Fibroblast of lung (primary cell): ENCODE measurements at regions not wholly inside any gene's neighbourhood (a gene's known extent, or its start where the extent isn't known, plus 50 kb on each side); places are given as distances from the start of the nearest gene placed in this dataset.

Source experiments
- CTCF ChIP-seq, 2 donors: IDR thresholded peaks in 1 of 2; conservative IDR thresholded peaks in 1 of 2; 1 replicate in 1 of 2; 2 replicates in 1 of 2; pipeline ENCODE4 v1.5.1; 2011 to 2012; ENCODE audit warnings: low read length in 2 of 2, control low read depth in 1 of 2, inconsistent platforms in 1 of 2, low read depth in 1 of 2, mild to moderate bottlenecking in 1 of 2
- EZH2 ChIP-seq: IDR thresholded peaks from 2 replicates; pipeline ENCODE4 v1.5.1; 2012; ENCODE audit warnings: low read length, control low read depth, mild to moderate bottlenecking; ENCODE audit errors: missing control alignments

- TF ChIP-seq CTCF (conservative IDR thresholded peaks at IDR 0.05 in 1 of 2, IDR thresholded peaks at IDR 0.05 in 1 of 2; ENCODE audit: low read depth in 1 of 2, low read length in 2 of 2) (no peak), EZH2 (no peak)
Measured at GRCh38 chr21:16241479-16241963, 511.7 kb downstream of the USP25 start.
